Ascending aorta (tissue), 2 donors: ENCODE measurements at regions not wholly inside any gene's neighbourhood (a gene's known extent, or its start where the extent isn't known, plus 50 kb on each side); places are given as distances from the start of the nearest gene placed in this dataset.
A peak's percentile ranks its signal among the peaks of the same experiment; 100 is the strongest.

ENCODE experiments used
- DNase-seq, 2 donors: peaks; one replicate each; pipeline ENCODE4 v3.0.0-alpha.2; 2019; ENCODE audit warnings: low spot score in 2 of 2
- H3K27ac ChIP-seq, 2 donors: fragments of 200-600 bp; sonication (generic); one replicate each; pipeline ENCODE4 v1.5.1; 2016 to 2017; ENCODE audit warnings: mild to moderate bottlenecking in 1 of 2
- H3K27me3 ChIP-seq: fragments of 200-600 bp; sonication (generic); one replicate; pipeline ENCODE4 v1.5.1; 2017
- H3K36me3 ChIP-seq, 2 donors: fragments of 200-600 bp; sonication (generic); one replicate each; pipeline ENCODE4 v1.5.1; 2016
- H3K4me1 ChIP-seq, 2 donors: fragments of 200-600 bp; sonication (generic); one replicate each; pipeline ENCODE4 v1.5.1; 2016 to 2017; ENCODE audit warnings: mild to moderate bottlenecking in 1 of 2
- H3K4me3 ChIP-seq, 2 donors: fragments of 200-600 bp; sonication (generic); one replicate each; pipeline ENCODE4 v1.5.1; 2016 to 2017; ENCODE audit warnings: mild to moderate bottlenecking in 1 of 2
- H3K9me3 ChIP-seq, 2 donors: fragments of 200-600 bp; sonication (generic); one replicate each; pipeline ENCODE4 v1.5.1; 2016
- CTCF ChIP-seq, 3 experiments: fragments of 200-600 bp in 2 of 3; fragments of 450-650 bp in 1 of 3; sonication (generic) in 2 of 3; IDR thresholded peaks; one replicate each; pipeline ENCODE4 v1.5.1; 2016 to 2019; ENCODE audit warnings: antibody characterized with exemption in 3 of 3, mild to moderate bottlenecking in 1 of 3, moderate library complexity in 1 of 3
- intact Hi-C: fragments of 100-400 bp; cut with DNase I; formaldehyde crosslinking; loops from one replicate; pipeline ENCODE4 v1.15.1; 2023

GRCh38 chr1:98321191-98321590 is 340.3 kb upstream of the SNX7 start:
- H3K9me3 ChIP-seq: no peaks in the 10 kb centered on the region
- TF ChIP-seq CTCF (IDR thresholded peaks at IDR 0.05): no peak
- peaks cover 9 to 14% of the 10 kb centered on the region in 2 donors for H3K4me1 ChIP-seq
- H3K36me3 ChIP-seq: no peaks in the 10 kb centered on the region
- no peaks in the 10 kb centered on the region for H3K27me3 ChIP-seq
- intact Hi-C loops: loop anchor here (10.0 kb wide), 1 partner anchor 396 kb away; the partner anchor contains the start of gene DPYD
- H3K4me3 ChIP-seq: no peak overlapping the region
- no peak for DNase-seq
- no peak overlapping the region for H3K27ac ChIP-seq

GRCh38 chr1:98316286-98316905 is 345.1 kb upstream of the SNX7 start:
- H3K27ac ChIP-seq: no peak overlapping the region
- DNase-seq: no peak
- no peaks in the 10 kb centered on the region for H3K9me3 ChIP-seq
- intact Hi-C loops: no loop called here
- H3K4me3 ChIP-seq: no peak overlapping the region
- no peaks in the 10 kb centered on the region for H3K27me3 ChIP-seq
- no peak for TF ChIP-seq CTCF (IDR thresholded peaks at IDR 0.05)
- H3K36me3 ChIP-seq: no peaks in the 10 kb centered on the region
- H3K4me1 ChIP-seq: peaks cover 0 to 2% of the 10 kb centered on the region in 2 donors

- peak overlapping the region in 1 of 2 donors; percentile 10 for H3K27ac ChIP-seq
- no peak for DNase-seq
- no peak for TF ChIP-seq CTCF (IDR thresholded peaks at IDR 0.05)
- peak overlapping the region in 1 of 2 donors; percentile 23 for H3K4me3 ChIP-seq
- intact Hi-C loops: no loop called here
- peaks cover 0 to 2% of the 10 kb centered on the region in 2 donors for H3K4me1 ChIP-seq
- H3K36me3 ChIP-seq: no peaks in the 10 kb centered on the region
- no peaks in the 10 kb centered on the region for H3K9me3 ChIP-seq
- no peaks in the 10 kb centered on the region for H3K27me3 ChIP-seq
Observed at GRCh38 chr1:98315309-98315708, 346.2 kb upstream of the SNX7 start.

- intact Hi-C loops: no loop called here
- DNase-seq: no peak
Observed at GRCh38 chr1:98314601-98315000, 346.9 kb upstream of the SNX7 start.

GRCh38 chr1:98306517-98307089 is 354.9 kb upstream of the SNX7 start:
- no peak for DNase-seq
- H3K4me3 ChIP-seq: no peak overlapping the region
- no peaks in the 10 kb centered on the region for H3K27me3 ChIP-seq
- no peaks in the 10 kb centered on the region for H3K9me3 ChIP-seq
- TF ChIP-seq CTCF (IDR thresholded peaks at IDR 0.05): no peak
- no peaks in the 10 kb centered on the region for H3K36me3 ChIP-seq
- no peaks in the 10 kb centered on the region for H3K4me1 ChIP-seq
- H3K27ac ChIP-seq: no peak overlapping the region
- intact Hi-C loops: no loop called here

More at GRCh38 chr1:98314601-98315000, 346.9 kb upstream of the SNX7 start:
- no peak overlapping the region for H3K4me3 ChIP-seq
- H3K27me3 ChIP-seq: no peaks in the 10 kb centered on the region
- no peak for TF ChIP-seq CTCF (IDR thresholded peaks at IDR 0.05)
- H3K27ac ChIP-seq: no peak overlapping the region
- H3K9me3 ChIP-seq: no peaks in the 10 kb centered on the region
- peaks cover 0 to 2% of the 10 kb centered on the region in 2 donors for H3K4me1 ChIP-seq
- H3K36me3 ChIP-seq: no peaks in the 10 kb centered on the region
